HG03432 (cell line): ENCODE measurements at regions not wholly inside any gene's neighbourhood (a gene's known extent, or its start where the extent isn't known, plus 50 kb on each side); places are given as distances from the start of the nearest gene placed in this dataset.
A peak's percentile ranks its signal among the peaks of the same experiment; 100 is the strongest.

Source experiments
- ATAC-seq: cut with Tn5 transposase; IDR thresholded peaks from one replicate; pipeline ENCODE4 v1.9.1; 2021; ENCODE audit warnings: mild to moderate bottlenecking, moderate library complexity; ENCODE audit not compliant: unreplicated experiment

GRCh38 chr6:44630125-44631028, 242.9 kb downstream of the CDC5L start:
- ATAC-seq = no peak

- no peak for ATAC-seq
Measured at GRCh38 chr6:44631968-44632367, 244.5 kb downstream of the CDC5L start.

DNA sequence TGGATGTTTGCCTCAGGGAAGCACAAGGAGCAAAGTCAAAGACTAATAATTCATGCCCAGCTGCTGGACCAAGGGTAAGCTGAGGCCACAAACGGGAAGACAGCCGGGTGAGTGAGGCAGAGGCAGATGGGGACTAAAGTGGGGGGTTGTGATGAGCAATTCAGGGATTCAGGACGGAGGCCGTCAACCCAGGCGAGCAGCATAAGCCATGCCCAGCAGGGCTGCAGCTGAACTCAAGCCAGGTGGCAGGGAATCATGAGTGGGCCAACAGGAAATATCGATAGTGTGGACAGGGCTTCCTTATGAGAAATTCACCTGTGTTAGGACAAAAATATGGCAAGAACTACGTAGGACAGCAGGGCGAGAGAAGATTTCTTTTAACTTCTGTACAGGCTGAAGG, 246.8 kb downstream of the CDC5L start:
- no peak for ATAC-seq

GRCh38 chr6:44635486-44635885, 248.0 kb downstream of the CDC5L start:
- ATAC-seq = no peak

GRCh38 chr6:44636561-44637248, 249.2 kb downstream of the CDC5L start:
- no peak for ATAC-seq

DNA sequence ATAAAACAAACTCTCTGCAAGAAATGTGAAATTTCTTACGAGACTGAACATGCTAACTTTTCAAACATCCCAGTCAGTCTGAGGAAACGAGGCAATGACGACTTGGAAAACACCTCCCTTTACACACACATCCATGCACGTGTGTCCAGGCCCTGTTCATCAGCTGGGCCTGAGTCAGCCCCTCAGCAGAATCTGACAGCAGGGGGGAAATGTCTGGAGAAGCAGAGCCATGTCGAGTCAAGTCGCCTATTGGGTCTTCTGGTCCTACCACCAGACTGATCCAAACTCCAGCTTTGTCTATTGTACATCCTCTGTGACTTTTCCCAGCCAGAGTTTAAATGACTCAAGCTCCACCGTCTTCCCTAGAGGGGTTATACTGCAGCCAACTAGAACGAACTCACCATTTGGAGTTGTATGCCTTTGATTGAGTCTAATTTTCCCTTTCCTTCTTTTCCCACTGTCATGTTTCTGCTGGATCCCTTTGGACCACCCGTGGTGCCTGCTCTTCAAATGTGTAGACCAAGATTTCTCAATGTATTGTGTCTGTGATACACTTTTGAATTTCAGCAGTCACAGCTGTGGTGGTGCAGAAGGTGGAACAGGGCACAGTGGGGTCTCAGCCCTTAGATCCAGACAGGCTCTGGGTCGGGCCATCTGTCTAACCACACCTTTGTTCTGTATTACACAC, 254.0 kb downstream of the CDC5L start:
- no peak for ATAC-seq

DNA sequence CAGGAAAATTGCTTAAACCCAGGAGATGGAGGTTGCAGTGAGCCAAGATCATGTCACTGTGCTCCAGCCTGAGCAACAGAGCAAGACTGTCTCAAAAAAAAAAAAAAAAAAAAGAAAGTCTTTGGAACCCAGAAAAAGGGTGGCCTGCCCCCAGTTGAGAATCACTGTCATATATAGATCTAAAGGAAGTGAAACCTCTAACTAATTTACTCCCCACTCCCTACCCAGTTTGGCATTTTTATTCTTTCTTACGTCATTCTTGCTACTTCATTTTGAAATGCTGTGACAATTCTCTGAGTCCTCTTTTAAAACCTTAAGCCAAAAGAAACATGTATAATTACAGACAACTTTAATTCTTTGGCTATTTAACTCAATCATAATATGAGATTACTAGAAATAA, 254.8 kb downstream of the CDC5L start:
- no peak for ATAC-seq

DNA sequence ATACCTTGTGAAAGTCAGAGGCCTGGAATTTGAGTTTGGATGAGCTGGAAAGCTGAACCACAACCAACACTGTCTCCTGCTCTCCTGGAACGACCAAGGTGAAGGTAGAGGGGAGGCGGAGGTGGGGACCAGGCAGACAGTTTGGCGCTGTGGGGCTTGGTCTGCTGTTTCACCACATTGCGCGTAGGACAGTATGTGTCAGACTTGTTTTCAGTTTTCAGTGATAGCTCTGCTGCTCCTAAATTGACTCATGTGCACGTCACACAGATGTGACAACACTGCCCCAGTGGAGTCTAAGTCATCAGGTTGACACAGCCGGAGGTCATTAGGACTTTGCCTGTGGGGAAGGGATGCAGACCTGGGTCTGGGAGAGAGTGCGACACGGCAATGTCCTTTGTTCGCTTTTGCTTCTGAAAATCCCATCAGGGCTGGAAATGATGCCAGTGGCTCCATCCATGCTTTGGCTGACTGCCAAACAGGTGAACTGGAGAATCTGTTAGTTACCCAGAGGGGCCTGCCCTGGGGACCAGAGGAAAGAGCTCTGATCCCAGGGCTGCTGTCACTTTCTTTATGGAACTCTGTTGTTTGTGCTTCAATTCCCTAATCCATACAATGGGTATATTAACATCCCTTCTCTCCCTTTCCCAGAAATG, 255.5 kb downstream of the CDC5L start:
- no peak for ATAC-seq

- ATAC-seq = no peak
Measured at GRCh38 chr6:44645276-44645675, 257.8 kb downstream of the CDC5L start.

- no peak for ATAC-seq
Measured at GRCh38 chr6:44646355-44646754, 258.8 kb downstream of the CDC5L start.

DNA sequence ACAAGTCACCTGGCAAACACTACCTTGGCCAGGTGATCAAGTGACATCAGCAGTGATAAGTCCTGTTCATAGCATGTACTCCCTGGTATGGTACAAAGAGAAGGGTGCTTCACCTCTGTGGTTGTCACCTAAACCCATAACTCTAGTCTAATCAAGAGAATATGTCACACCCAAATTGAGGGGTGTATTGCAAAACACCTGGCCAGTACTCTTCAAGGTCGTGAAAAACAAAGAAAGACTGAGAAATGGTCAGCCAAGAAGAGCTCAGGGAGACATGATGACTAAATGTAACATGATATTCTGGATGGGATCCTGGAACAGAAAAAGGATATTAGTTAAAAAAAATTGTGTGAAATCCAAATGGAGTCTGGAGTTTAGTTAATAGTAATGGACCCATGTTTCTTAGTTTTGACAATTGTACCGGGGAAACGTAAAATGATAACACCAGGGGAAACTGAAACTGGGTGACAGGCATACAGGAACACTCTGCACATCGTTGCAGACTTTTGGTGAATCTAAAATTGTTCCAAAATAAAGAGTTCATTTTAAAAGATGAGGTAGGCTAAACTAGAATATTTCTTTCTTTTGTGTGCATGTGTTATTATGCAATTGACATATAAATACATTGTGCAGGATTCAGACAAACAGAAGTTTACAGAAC, 262.0 kb downstream of the CDC5L start:
- ATAC-seq = no peak

DNA sequence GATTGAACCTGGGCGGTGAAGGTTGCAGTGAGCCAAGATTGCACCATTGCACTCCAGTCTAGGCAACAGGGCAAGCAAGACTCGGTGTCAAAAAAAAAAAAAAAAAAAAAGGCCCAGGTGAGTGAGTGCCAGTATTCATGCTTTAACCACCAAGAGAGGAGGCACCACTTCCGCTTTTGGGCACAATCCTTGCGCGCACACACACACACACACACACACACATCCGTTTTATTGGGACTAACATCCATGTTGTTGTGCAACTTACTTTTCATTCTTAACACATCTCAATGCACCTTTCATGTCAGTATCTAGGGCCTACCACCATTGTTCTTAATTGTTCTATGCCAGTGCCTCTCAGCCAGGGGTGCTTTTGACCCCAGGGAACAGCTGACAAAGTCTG, 263.0 kb downstream of the CDC5L start:
- no peak for ATAC-seq

- ATAC-seq = no peak
Measured at GRCh38 chr6:44650947-44651346, 263.4 kb downstream of the CDC5L start.

- ATAC-seq = no peak
Measured at GRCh38 chr6:44651604-44652003, 264.1 kb downstream of the CDC5L start.

DNA sequence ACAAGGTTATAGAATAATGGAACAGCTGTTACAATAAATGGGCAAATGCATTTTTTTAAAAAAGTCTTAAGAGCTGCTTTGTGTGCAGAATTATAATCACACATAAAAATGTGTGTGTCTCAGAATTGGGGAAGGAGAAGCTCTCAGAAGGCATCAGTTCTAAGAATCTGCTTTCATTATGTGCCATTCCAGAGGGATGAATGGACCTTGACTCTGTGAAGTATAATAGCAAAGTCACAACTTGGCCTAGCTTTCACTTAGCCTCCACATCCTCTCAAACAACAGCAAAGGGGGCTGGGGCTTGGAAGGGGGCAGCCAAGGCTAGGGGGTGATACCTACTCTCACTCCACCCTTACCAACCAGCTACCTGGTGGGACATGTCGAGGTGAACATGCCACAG, 265.0 kb downstream of the CDC5L start:
- ATAC-seq = no peak

- no peak for ATAC-seq
Measured at GRCh38 chr6:44653091-44653490, 265.6 kb downstream of the CDC5L start.

DNA sequence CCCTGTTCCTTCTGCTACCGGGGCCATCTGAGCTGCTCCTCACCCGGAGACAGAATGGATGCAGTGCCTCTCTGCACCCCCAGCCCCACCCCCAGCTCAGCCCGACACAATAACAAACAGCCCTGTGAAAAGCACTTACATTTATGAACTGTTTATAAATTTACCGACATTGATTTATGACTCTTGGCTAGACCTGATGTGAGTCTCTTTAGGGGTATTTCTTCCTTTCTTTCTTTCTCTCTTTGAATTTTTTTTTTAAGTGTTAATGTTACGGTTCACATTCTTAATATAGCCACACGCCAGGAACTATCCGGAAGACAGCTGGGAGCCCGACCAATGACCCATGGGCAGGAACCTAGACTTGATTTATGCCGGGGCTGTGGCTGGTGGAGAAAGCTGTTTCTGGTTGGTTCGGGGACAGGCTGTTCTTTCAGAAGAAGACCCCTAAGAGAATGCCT, 266.3 kb downstream of the CDC5L start:
- no peak for ATAC-seq

DNA sequence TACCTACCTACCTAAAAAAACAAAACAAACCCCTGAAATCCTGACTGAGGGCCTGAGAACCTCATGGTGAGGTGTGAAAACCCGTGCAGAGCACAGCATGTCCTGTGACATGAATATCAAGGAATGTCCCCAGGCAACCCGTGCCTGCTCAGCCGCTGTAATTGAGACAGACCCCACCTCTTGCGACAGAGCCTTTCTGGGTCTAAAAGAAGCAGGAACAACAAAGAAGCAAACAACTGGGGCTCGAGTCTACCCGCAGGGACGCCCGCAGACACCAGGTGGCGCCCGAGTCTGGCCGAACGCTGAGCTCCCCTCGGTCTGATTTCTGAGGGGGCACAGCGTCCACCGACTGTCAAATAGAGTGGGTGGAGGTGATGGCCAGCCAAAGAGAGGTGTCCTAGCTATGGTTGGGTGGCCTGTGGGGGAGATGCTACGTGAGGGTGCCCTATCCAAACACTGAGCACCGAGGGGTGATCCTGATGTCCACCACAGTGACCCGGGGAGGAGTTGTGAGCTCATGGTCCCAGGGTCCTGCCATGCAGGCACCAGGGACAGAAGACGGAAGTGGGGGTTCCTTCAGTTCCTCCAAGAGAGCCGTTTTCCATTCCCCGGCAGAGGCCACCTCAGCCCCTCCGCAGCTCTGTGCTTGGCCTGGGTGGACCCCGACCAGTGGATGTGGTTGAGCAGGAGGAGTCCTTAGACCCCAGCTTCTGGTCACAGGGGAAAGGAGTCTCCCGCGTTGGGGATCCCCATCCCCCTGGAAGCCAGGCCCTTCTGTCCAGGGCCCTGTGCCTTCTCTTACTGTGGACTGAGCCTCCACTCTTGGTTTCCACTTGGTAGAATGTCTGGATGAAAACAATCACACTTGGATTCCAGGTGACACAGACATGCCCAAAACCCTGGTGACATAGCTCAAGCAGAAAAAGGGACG, 268.2 kb downstream of the CDC5L start:
- peak; percentile 75 for ATAC-seq

- ATAC-seq = no peak
Measured at GRCh38 chr6:44656691-44657090, 269.2 kb downstream of the CDC5L start.
